ENCODE measurements at regions not wholly inside any gene's neighbourhood (a gene's known extent, or its start where the extent isn't known, plus 50 kb on each side); places are given as distances from the start of the nearest gene placed in this dataset.

DNA sequence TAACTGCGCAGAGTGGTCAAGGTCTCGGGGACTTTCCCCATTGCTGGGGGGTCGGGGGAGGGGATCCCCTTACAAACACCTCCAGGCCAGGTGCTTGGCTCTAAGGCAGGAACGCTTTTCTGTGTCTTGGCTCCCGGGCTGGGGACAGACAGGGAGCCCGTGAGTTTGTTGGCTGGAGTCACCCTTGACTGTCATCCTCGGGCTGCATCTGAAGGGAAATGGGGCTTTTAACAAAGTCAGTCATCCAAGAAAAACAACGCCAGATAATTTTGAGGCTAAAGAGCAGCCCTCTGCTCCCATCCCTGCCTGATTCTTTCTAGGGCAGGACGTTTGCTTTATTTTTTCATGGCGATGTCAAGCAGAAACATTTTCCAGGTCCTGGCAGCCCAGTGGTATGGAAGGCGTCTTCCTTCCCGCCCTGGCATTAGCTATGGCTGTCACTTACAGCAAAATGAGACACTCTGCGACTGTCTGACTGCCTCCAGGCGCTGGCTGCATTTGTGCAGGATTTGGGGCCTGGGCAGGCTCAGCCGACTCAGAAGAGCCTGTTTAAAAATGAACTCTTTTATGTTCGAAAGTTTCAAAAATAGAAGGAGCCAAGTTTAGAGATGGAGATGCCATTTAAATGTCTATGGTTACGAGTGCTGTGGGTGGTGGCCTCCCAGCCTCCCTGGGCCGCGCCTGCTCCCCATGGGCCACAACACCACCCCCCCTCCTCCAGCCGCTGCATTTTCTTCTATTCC is 54.7 kb upstream of the TNS3 start:
- Histone ChIP-seq H3K9me3 (ENCODE audit: low read length) (no peaks in the 10 kb centered on the region), H3K4me3 (ENCODE audit: low read length) (no peak overlapping the region), H3K4me1 (ENCODE audit: insufficient read depth, low read length) (peaks cover 33% of the 10 kb centered on the region), H3K36me3 (ENCODE audit: insufficient read depth, low read length) (no peaks in the 10 kb centered on the region), H3K27me3 (ENCODE audit: insufficient read depth, low read length) (no peaks in the 10 kb centered on the region), H2AFZ (ENCODE audit: low read depth, low read length) (peak overlapping the region; percentile 83)

DNA sequence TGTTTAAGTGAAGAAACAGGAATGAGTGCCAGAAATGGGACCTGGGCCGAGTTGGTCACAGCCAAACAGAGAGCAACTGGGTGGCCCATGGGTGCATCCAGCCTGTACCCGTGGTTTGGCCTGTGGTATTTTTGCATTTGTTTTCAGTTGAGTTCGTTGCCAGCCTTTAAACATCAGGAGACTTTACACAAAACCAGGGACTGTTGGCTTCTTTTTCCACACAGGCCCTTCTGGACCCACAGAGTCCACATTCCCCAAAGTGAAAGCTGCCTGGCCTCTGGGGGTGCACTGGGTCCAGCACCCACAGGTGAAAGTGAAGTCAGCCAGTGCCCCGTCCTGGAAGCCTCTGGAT is 54.1 kb upstream of the TNS3 start:
- Histone ChIP-seq H3K9me3 (ENCODE audit: low read length) (no peaks in the 10 kb centered on the region), H3K27me3 (ENCODE audit: insufficient read depth, low read length) (no peaks in the 10 kb centered on the region), H3K4me1 (ENCODE audit: insufficient read depth, low read length) (peaks cover 32% of the 10 kb centered on the region), H2AFZ (ENCODE audit: low read depth, low read length) (no peak overlapping the region), H3K4me3 (ENCODE audit: low read length) (no peak overlapping the region), H3K36me3 (ENCODE audit: insufficient read depth, low read length) (no peaks in the 10 kb centered on the region)

DNA sequence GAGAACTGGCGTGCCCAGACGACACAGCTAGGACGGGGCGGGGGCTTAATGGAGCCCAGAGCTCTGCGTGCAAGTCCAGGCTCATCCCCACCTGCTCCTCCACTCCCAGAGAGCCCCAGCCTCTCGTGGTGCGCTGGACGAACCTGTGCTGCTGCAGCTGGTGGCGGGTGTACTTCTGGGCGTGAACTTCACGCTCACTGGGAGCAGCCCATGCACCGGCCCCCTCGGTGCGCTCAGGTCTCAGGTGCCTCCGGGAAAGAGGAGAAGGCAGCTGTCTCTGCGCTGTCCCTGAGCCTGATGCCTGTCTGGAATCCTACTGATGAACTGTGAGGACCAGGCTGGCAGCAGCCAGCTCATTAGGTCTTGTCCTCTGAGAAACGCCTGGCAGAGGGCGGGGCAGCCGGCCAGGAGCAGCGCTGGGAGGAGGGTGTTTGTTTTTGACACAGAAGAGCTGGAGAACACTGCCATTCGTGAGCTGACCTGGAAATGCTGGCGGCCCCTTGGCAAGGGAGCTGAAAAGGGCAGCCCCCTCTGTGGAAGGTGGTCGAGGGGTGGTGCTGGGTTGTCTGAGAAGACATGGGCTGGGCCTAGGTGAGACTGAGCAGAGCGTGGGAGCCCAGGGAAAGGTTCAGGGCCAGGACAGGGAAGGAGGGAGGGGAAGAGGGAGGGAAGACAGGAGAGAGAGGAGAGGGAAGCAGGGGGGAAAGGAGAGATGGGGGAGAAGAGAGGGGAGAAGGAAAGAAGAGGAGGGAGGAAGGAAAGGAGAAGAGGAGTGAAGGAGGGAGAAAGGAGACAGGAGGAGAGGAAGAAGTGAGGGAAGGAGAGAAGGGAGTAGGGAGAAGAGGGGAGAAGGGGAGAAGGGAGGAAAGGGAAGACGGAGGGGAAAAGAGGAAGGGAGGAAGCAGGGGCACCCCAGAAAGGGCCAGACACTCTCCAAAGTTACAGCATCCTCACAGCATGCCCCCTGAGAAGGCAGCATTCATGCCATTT is 53.5 kb upstream of the TNS3 start:
- no peak overlapping the region for H3K4me3 ChIP-seq (ENCODE audit: low read length)
- no peaks in the 10 kb centered on the region for H3K9me3 ChIP-seq (ENCODE audit: low read length)
- H3K27me3 ChIP-seq (ENCODE audit: insufficient read depth, low read length): no peaks in the 10 kb centered on the region
- H3K36me3 ChIP-seq (ENCODE audit: insufficient read depth, low read length): no peaks in the 10 kb centered on the region
- H2AFZ ChIP-seq (ENCODE audit: low read depth, low read length): no peak overlapping the region
- peaks cover 27% of the 10 kb centered on the region for H3K4me1 ChIP-seq (ENCODE audit: insufficient read depth, low read length)

DNA sequence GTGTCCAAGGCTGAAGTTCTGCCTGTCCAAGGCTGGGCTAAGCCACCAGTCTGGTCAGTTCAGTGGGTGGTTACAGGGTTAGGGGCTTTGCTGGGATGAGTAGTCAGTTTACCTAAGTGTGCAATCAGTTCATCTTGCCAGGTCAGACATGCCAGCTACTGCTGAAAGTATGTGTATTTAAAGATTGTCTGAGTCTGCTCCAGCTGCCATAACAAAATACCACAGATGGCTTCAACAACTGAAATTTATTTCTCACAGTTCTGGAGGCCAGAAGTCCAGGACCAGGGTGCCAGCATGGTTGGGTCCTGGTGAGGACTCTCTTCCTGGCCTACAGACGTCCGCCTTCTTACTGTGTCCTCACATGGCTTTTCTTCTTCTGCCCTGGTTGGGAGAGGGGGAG is 52.4 kb upstream of the TNS3 start:
- H3K36me3 ChIP-seq (ENCODE audit: insufficient read depth, low read length): no peaks in the 10 kb centered on the region
- H3K4me3 ChIP-seq (ENCODE audit: low read length): no peak overlapping the region
- no peaks in the 10 kb centered on the region for H3K27me3 ChIP-seq (ENCODE audit: insufficient read depth, low read length)
- no peak overlapping the region for H2AFZ ChIP-seq (ENCODE audit: low read depth, low read length)
- peaks cover 25% of the 10 kb centered on the region for H3K4me1 ChIP-seq (ENCODE audit: insufficient read depth, low read length)
- H3K9me3 ChIP-seq (ENCODE audit: low read length): no peaks in the 10 kb centered on the region

DNA sequence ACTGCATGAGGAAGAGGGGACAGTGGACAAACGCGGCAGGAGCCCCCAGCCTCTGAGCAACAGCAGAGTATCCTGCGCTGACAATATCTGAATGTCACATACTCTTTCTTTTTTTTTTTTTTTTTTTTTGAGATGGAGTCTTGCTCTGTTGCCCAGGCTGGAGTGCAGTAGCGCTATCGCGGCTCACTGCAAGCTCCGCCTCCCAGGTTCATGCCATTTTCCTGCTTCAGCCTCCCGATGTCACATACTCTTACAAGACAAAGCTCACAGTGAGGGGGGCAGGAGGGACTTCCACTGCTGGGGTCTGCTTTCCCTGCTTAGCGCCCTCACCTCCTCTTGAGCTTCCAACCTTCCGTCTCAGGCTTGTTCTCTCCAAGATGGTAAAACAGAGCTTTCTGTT is 51.2 kb upstream of the TNS3 start:
- H3K27me3 ChIP-seq (ENCODE audit: insufficient read depth, low read length): no peaks in the 10 kb centered on the region
- H2AFZ ChIP-seq (ENCODE audit: low read depth, low read length): no peak overlapping the region
- no peak overlapping the region for H3K4me3 ChIP-seq (ENCODE audit: low read length)
- H3K36me3 ChIP-seq (ENCODE audit: insufficient read depth, low read length): no peaks in the 10 kb centered on the region
- no peaks in the 10 kb centered on the region for H3K9me3 ChIP-seq (ENCODE audit: low read length)
- peaks cover 18% of the 10 kb centered on the region for H3K4me1 ChIP-seq (ENCODE audit: insufficient read depth, low read length)
